HFF-Myc (cell line): ENCODE measurements at regions not wholly inside any gene's neighbourhood (a gene's known extent, or its start where the extent isn't known, plus 50 kb on each side); places are given as distances from the start of the nearest gene placed in this dataset.

Experiments
- DNase-seq: peaks from one replicate; pipeline ENCODE4 v3.0.0-alpha.2; 2011; ENCODE audit warnings: low read depth; ENCODE audit errors: extremely low read depth
- H3K4me3 ChIP-seq: replicated peaks from 2 replicates; pipeline ENCODE4 v1.5.1; 2011; ENCODE audit warnings: low read depth, mild to moderate bottlenecking, control low read depth, low read length
- TF ChIP-seq, protein P1 (sequence below): IDR thresholded peaks from 2 replicates; pipeline ENCODE4 v1.5.1; 2012; ENCODE audit warnings: mild to moderate bottlenecking, low read depth, low read length, control low read depth; ENCODE audit errors: missing control alignments

- no peak for DNase-seq
- H3K4me3 ChIP-seq: no peak overlapping the region
- TF ChIP-seq, protein P1, sequence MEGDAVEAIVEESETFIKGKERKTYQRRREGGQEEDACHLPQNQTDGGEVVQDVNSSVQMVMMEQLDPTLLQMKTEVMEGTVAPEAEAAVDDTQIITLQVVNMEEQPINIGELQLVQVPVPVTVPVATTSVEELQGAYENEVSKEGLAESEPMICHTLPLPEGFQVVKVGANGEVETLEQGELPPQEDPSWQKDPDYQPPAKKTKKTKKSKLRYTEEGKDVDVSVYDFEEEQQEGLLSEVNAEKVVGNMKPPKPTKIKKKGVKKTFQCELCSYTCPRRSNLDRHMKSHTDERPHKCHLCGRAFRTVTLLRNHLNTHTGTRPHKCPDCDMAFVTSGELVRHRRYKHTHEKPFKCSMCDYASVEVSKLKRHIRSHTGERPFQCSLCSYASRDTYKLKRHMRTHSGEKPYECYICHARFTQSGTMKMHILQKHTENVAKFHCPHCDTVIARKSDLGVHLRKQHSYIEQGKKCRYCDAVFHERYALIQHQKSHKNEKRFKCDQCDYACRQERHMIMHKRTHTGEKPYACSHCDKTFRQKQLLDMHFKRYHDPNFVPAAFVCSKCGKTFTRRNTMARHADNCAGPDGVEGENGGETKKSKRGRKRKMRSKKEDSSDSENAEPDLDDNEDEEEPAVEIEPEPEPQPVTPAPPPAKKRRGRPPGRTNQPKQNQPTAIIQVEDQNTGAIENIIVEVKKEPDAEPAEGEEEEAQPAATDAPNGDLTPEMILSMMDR: no peak
Observed at GRCh38 chr10:43760514-43760913, 111.8 kb upstream of the ZNF32 start.

DNA sequence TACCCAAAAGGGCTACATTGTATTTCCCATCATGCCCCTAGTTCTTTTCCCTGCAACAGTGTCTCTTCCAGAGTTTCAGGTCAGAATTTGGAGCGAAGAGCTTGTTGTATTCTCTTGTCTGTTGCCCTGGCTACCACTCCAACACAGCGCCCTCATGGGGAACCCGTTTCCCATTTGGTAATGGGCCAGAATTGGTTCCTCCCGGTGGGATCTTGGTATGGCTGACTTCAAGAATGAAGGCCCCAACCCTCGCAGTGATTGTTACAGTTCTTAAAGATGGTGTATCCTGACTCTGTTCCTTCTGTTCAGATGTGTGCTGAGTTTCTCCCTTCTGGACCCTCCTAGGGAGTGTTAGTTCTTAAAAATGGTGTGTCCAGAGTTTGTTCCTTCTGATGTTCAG is 110.5 kb upstream of the ZNF32 start:
- H3K4me3 ChIP-seq: no peak overlapping the region
- TF ChIP-seq, protein P1: no peak
- DNase-seq: no peak

GRCh38 chr10:43756341-43756740 is 107.7 kb upstream of the ZNF32 start:
- TF ChIP-seq, protein P1: no peak
- DNase-seq: no peak
- H3K4me3 ChIP-seq: no peak overlapping the region

GRCh38 chr10:43754569-43755260 is 106.0 kb upstream of the ZNF32 start:
- DNase-seq: no peak
- TF ChIP-seq, protein P1: no peak
- H3K4me3 ChIP-seq: no peak overlapping the region

DNA sequence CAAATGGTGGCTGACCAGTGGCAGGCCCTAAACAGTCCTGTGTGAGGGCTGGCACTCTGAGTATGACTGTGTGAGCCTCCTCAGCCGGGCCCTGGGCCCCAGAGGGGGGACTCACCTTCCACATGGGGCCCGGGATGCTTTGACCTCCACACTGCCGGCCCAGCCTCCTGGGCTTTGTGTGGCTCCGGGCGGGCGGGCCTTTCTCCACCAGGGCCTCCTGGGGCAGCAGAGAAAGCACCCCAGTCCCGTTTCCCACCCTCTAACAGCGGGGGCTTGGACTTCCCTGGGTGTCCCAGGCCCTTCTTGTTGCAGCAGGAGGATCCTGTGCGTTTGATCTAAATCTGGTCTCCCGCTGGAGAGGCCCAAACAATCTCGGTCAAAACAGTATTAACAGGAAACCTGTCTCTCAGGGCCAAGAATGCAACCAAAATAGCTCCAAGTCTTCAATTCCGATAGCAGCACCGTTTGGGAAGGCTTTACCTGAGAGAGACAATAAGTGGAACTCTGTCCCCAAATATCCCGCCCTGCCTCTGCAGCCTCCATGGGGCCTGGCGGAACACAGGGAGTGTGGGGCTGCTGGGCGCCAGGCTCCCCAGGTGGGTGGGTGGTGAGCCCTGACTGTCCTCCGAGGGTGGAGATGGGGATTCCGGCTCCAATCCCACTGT is 104.8 kb upstream of the ZNF32 start:
- no peak for DNase-seq
- no peak overlapping the region for H3K4me3 ChIP-seq
- TF ChIP-seq, protein P1: no peak

GRCh38 chr10:43752682-43753081 is 104.0 kb upstream of the ZNF32 start:
- TF ChIP-seq, protein P1: no peak
- H3K4me3 ChIP-seq: no peak overlapping the region
- no peak for DNase-seq
